Lung (tissue), 11 donors: ENCODE measurements at regions not wholly inside any gene's neighbourhood (a gene's known extent, or its start where the extent isn't known, plus 50 kb on each side); places are given as distances from the start of the nearest gene placed in this dataset.
"Not testable (repeated sequence)": the region's sequence is repeated elsewhere in the genome, so short reads cannot be mapped to it uniquely, and the experiment has no call there.

Experiments used
- ATAC-seq: fragments of 200-7000 bp; cut with Tn5 transposase; one replicate; pipeline ENCODE4 v1.9.1; 2020; ENCODE audit warnings: moderate number of reproducible peaks; ENCODE audit not compliant: insufficient read depth, low FRiP score
- DNase-seq, 3 donors: peaks; one replicate each; pipeline ENCODE4 v3.0.0-alpha.2; 2013 to 2017
- H3K27ac ChIP-seq, 2 donors: one replicate each; pipeline ENCODE4 v1.5.1; 2013; ENCODE audit warnings: mild to moderate bottlenecking in 2 of 2, moderate library complexity in 2 of 2, control low read depth in 1 of 2, inconsistent platforms in 1 of 2, low read depth in 1 of 2, low read length in 1 of 2
- H3K27me3 ChIP-seq, 3 donors: one replicate each; pipeline ENCODE4 v1.5.1; 2013; ENCODE audit warnings: low read length in 2 of 3; ENCODE audit not compliant: control insufficient read depth in 3 of 3, insufficient read depth in 3 of 3
- H3K36me3 ChIP-seq, 4 donors: one replicate each; pipeline ENCODE4 v1.5.1; 2013; ENCODE audit warnings: low read length in 4 of 4, mild to moderate bottlenecking in 1 of 4, moderate library complexity in 1 of 4; ENCODE audit not compliant: control insufficient read depth in 4 of 4, insufficient read depth in 4 of 4
- H3K4me1 ChIP-seq, 5 donors: one replicate each; pipeline ENCODE4 v1.5.1; 2013; ENCODE audit warnings: low read length in 5 of 5, mild to moderate bottlenecking in 2 of 5, moderate library complexity in 1 of 5; ENCODE audit not compliant: control insufficient read depth in 5 of 5, insufficient read depth in 5 of 5
- H3K4me3 ChIP-seq: one replicate; pipeline ENCODE4 v1.5.1; 2013; ENCODE audit warnings: mild to moderate bottlenecking, control low read depth, moderate library complexity
- H3K9ac ChIP-seq, 2 donors: one replicate each; pipeline ENCODE4 v1.5.1; 2013; ENCODE audit warnings: low read length in 2 of 2, control low read depth in 1 of 2; ENCODE audit not compliant: insufficient read depth in 1 of 2
- H3K9me3 ChIP-seq, 4 donors: one replicate each; pipeline ENCODE4 v1.5.1; 2013; ENCODE audit warnings: low read length in 3 of 4, mild to moderate bottlenecking in 1 of 4, moderate library complexity in 1 of 4; ENCODE audit not compliant: control insufficient read depth in 4 of 4, insufficient read depth in 3 of 4
- WGBS, 2 donors: extraction: QIAGEN DNeasy Blood & Tissue Kit; methylation state at CpG; one replicate each; pipeline ENCODE4 v1.1.7; 2013; 5-methylcytosine and 5-hydroxymethylcytosine counted together
- TF ChIP-seq, protein P1 (sequence below): IDR thresholded peaks from 2 replicates; pipeline ENCODE4 v1.5.1; 2012; ENCODE audit warnings: mild to moderate bottlenecking; ENCODE audit errors: control extremely low read depth, extremely low read depth
- donor health status: control.
- donor health status: control.
- donor health status: Bipolar disorder and iron deficiency.
- donor health status: healthy.
- donor health status: DM: yes; HTN: yes; CAD: no.

DNA sequence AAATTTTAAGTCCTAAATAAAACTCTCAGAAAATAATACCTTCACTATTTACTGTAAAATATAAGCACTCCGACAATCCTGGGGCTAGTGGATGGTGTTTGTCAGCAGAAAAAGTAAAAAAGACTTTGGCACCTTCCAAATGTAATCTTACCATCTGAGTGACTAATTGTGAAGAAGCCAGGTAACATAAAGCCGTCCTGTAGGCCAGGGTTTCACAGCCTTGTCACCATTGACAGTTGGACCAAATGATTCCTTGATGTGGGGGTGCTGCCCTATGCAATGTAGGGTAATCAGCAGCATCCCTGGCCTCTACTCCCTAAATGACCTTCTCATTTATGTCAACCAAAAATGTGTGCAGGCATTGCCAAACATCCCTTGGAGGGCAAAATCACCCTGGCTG lies 87.2 kb downstream of the CAPZA3 start:
- H3K36me3 ChIP-seq, result no peaks in the 10 kb centered on the region
- no peaks in the 10 kb centered on the region for H3K4me1 ChIP-seq
- no peak overlapping the region for H3K4me3 ChIP-seq
- no peak overlapping the region for H3K27ac ChIP-seq
- H3K27me3 ChIP-seq, result no peaks in the 10 kb centered on the region
- WGBS, 2 donors, result 88 to 90% methylated on average over 2 of the region's 2 CpGs
- TF ChIP-seq, protein P1, sequence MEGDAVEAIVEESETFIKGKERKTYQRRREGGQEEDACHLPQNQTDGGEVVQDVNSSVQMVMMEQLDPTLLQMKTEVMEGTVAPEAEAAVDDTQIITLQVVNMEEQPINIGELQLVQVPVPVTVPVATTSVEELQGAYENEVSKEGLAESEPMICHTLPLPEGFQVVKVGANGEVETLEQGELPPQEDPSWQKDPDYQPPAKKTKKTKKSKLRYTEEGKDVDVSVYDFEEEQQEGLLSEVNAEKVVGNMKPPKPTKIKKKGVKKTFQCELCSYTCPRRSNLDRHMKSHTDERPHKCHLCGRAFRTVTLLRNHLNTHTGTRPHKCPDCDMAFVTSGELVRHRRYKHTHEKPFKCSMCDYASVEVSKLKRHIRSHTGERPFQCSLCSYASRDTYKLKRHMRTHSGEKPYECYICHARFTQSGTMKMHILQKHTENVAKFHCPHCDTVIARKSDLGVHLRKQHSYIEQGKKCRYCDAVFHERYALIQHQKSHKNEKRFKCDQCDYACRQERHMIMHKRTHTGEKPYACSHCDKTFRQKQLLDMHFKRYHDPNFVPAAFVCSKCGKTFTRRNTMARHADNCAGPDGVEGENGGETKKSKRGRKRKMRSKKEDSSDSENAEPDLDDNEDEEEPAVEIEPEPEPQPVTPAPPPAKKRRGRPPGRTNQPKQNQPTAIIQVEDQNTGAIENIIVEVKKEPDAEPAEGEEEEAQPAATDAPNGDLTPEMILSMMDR, result no peak
- no peak for ATAC-seq
- peaks cover 0 to 4% (median 2%) of the 10 kb centered on the region in 4 donors for H3K9me3 ChIP-seq
- no peak overlapping the region for H3K9ac ChIP-seq
- DNase-seq, result no peak

GRCh38 chr12:18827913-18828312 lies 90.0 kb downstream of the CAPZA3 start:
- TF ChIP-seq, protein P1, result no peak
- H3K9me3 ChIP-seq, result peaks cover 0 to 4% (median 2%) of the 10 kb centered on the region in 4 donors
- H3K4me3 ChIP-seq, result no peak overlapping the region
- H3K27me3 ChIP-seq, result no peaks in the 10 kb centered on the region
- H3K36me3 ChIP-seq, result no peaks in the 10 kb centered on the region
- H3K4me1 ChIP-seq, result peaks cover 0 to 2% (median 0%) of the 10 kb centered on the region in 5 donors
- no peak for ATAC-seq
- DNase-seq, result no peak
- H3K27ac ChIP-seq, result no peak overlapping the region
- 77 to 88% methylated on average over 2 of the region's 2 CpGs for WGBS, 2 donors
- H3K9ac ChIP-seq, result no peak overlapping the region

- Histone ChIP-seq H3K4me1 (peaks cover 0 to 2% (median 0%) of the 10 kb centered on the region in 5 donors), H3K27me3 (no peaks in the 10 kb centered on the region), H3K9ac (no peak overlapping the region), H3K9me3 (peaks cover 0 to 4% (median 2%) of the 10 kb centered on the region in 4 donors), H3K36me3 (no peaks in the 10 kb centered on the region), H3K27ac (no peak overlapping the region), H3K4me3 (no peak overlapping the region)
- ATAC-seq (no peak), DNase-seq (no peak)
- TF ChIP-seq, protein P1, result no peak
These were observed 90.6 kb downstream of the CAPZA3 start for GRCh38 chr12:18828483-18828882.

DNA sequence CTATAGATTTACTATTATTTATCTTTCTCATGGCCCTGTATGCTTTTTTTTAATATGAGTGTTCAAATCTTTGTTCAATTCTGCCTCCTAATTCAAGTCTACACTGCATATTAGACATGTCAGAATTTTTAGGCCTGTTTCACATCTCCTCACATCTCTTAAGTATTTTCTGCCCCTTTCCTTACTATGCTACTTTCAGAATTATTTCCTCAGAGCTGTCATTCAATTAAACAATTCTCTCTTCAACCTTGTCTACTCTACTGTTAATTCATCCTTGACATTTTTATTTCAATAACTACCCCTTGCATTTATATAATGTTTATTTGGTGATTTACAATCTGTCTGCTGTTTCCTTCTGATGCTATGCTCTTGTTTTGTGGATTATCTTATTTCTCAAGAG lies 91.1 kb downstream of the CAPZA3 start:
- peaks cover 0 to 4% (median 2%) of the 10 kb centered on the region in 4 donors for H3K9me3 ChIP-seq
- no peak for DNase-seq
- no peaks in the 10 kb centered on the region for H3K36me3 ChIP-seq
- no peak overlapping the region for H3K4me3 ChIP-seq
- peaks cover 0 to 2% (median 0%) of the 10 kb centered on the region in 5 donors for H3K4me1 ChIP-seq
- no peaks in the 10 kb centered on the region for H3K27me3 ChIP-seq
- no peak overlapping the region for H3K27ac ChIP-seq
- no peak overlapping the region for H3K9ac ChIP-seq
- TF ChIP-seq, protein P1, result no peak
- ATAC-seq, result no peak

GRCh38 chr12:18832932-18833331 lies 95.0 kb downstream of the CAPZA3 start:
- H3K27me3 ChIP-seq, H3K9me3 ChIP-seq, H3K9ac ChIP-seq, H3K27ac ChIP-seq, H3K4me1 ChIP-seq, ATAC-seq, H3K36me3 ChIP-seq, H3K4me3 ChIP-seq, DNase-seq: not testable (repeated sequence)
- 74 to 79% methylated on average over 2 of the region's 2 CpGs for WGBS, 2 donors
